ENCODE measurements at regions not wholly inside any gene's neighbourhood (a gene's known extent, or its start where the extent isn't known, plus 50 kb on each side); places are given as distances from the start of the nearest gene placed in this dataset.

- DNase-seq (ENCODE audit: low spot score), result no peak
- TF ChIP-seq CTCF (IDR thresholded peaks at IDR 0.05; ENCODE audit: borderline replicate concordance, control extremely low read depth, extremely low read depth, insufficient read depth, missing control alignments), result no peak
- in situ Hi-C loops (cut with MboI; ENCODE audit: low sequenced_read_pairs, unreplicated experiment), result no loop called here
These were observed 713.7 kb downstream of the DSC3 start for GRCh38 chr18:30328839-30329238.

GRCh38 chr18:30302181-30302580 is 740.4 kb downstream of the DSC3 start:
- no peak for TF ChIP-seq CTCF (IDR thresholded peaks at IDR 0.05; ENCODE audit: borderline replicate concordance, control extremely low read depth, extremely low read depth, insufficient read depth, missing control alignments)
- DNase-seq (ENCODE audit: low spot score), result no peak
- in situ Hi-C loops (cut with MboI; ENCODE audit: low sequenced_read_pairs, unreplicated experiment), result no loop called here

DNA sequence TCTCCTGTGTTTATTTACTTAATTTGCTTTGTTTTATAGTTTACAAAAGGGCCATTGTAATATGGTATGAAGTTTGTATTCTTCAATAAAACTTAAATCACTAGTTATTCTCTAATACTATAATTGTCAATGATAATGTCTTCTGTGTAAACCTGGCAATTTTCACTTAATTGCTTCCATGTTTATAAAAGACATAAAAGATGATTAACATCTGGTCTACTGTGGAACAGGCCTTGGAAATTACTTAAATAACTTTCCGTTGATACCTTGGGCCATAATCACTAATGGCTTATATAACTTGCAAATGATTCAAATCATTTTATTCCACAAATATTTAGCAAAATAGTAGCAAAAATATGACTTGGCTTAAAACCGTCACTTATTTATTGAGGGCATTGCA is 743.8 kb downstream of the DSC3 start:
- DNase-seq (ENCODE audit: low spot score), result no peak
- no peak for TF ChIP-seq CTCF (IDR thresholded peaks at IDR 0.05; ENCODE audit: borderline replicate concordance, control extremely low read depth, extremely low read depth, insufficient read depth, missing control alignments)
- in situ Hi-C loops (cut with MboI; ENCODE audit: low sequenced_read_pairs, unreplicated experiment), result no loop called here

GRCh38 chr18:30288662-30289414 is 753.7 kb downstream of the DSC3 start:
- no peak for TF ChIP-seq CTCF (IDR thresholded peaks at IDR 0.05; ENCODE audit: borderline replicate concordance, control extremely low read depth, extremely low read depth, insufficient read depth, missing control alignments)
- no peak for DNase-seq (ENCODE audit: low spot score)
- in situ Hi-C loops (cut with MboI; ENCODE audit: low sequenced_read_pairs, unreplicated experiment), result no loop called here

GRCh38 chr18:30280861-30281470 is 761.6 kb downstream of the DSC3 start:
- no peak for DNase-seq (ENCODE audit: low spot score)
- in situ Hi-C loops (cut with MboI; ENCODE audit: low sequenced_read_pairs, unreplicated experiment), result no loop called here
- TF ChIP-seq CTCF (IDR thresholded peaks at IDR 0.05; ENCODE audit: borderline replicate concordance, control extremely low read depth, extremely low read depth, insufficient read depth, missing control alignments), result peak; percentile 53

DNA sequence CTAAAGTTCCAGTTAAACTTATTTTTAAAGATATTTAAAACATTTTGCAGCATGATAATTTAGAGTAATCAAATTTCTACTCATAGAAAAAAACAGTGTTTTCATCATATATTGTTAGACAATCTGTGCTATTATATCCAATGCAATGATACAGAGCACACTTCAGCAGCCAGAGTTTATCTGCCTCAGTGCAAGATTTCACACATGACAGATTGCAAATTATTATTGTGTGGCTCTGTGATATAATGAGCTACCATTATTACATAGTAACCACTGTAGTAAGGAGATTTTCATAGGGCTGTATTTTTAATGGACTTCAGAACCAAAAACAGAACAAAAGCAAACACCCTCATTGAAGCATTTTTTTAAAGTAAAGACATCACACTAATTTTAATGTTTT is 762.4 kb downstream of the DSC3 start:
- no peak for DNase-seq (ENCODE audit: low spot score)
- in situ Hi-C loops (cut with MboI; ENCODE audit: low sequenced_read_pairs, unreplicated experiment), result no loop called here
- TF ChIP-seq CTCF (IDR thresholded peaks at IDR 0.05; ENCODE audit: borderline replicate concordance, control extremely low read depth, extremely low read depth, insufficient read depth, missing control alignments), result no peak
